NCI-H510A treated with DMSO at 0.1 percent for 48 hours (cell line): ENCODE measurements at regions not wholly inside any gene's neighbourhood (a gene's known extent, or its start where the extent isn't known, plus 50 kb on each side); places are given as distances from the start of the nearest gene placed in this dataset.
"Not testable (repeated sequence)": the region's sequence is repeated elsewhere in the genome, so short reads cannot be mapped to it uniquely, and the experiment has no call there.

Experiments
- DNase-seq: peaks from one replicate; lab custom pipeline; 2025; lab: John Stamatoyannopoulos, UW

DNA sequence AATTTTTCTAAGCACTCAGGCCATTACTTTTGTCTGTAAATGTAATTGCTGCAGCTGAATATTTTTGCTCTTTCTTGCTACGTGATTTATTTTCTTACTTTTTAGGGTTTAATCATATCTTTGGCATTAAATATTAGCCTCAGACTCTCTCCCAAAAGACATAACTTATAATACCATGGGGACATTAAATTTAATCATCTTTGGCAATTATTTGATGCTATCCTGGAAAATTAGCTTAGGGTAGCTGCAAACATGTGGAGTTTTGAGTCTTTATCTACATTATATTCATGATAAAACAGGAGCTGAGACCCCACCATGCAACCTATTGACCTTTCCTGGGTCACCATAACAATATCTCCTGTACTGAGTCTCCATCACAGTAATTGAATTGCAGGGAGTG is 59.1 kb upstream of the EDAR start:
- no peak for DNase-seq

DNA sequence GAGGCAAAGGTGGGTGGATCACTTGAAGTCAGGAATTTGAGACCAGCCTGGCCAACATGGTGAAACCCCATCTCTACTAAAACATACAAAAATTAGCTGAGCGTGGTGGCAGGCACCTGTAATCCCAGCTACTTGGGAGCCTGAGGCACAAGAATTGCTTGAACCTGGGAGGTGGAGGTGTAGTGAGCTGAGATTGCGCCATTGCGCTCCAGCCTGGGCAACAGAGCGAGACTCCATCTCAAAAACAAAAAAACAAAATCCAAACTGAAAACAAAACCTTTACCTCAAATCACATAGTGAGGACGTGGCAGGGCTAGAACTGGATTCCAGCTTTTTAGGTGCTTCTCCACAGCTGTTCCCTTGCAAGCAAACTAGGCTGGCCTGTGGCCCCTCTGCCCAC is 58.5 kb upstream of the EDAR start:
- DNase-seq = not testable (repeated sequence)

- DNase-seq = no peak
Observed at GRCh38 chr2:109046925-109047508, 58.0 kb upstream of the EDAR start.

GRCh38 chr2:109045505-109045904 is 56.5 kb upstream of the EDAR start:
- no peak for DNase-seq

DNA sequence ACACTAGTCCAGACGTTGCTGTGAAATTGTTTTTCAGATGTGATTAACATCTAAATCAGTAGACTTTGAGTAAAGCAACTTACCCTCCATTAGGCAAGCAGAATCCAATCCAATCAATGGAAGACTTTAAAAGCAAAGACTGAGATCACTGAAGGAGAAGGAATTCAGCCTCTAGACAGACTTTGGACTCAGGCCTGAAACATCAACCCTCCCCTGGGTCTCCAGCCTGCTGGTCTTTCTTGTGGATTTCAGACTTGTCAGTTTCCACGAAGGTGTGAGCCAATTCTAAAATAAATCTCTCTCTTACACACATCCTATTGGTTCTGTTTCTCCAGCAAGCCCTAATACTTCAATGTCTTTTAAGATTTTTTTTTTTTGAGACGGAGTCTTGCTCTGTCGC is 50.0 kb upstream of the EDAR start:
- no peak for DNase-seq
